Smooth muscle cell of the brain vasculature (primary cell): ENCODE measurements at regions not wholly inside any gene's neighbourhood (a gene's known extent, or its start where the extent isn't known, plus 50 kb on each side); places are given as distances from the start of the nearest gene placed in this dataset.
"Not testable (repeated sequence)": the region's sequence is repeated elsewhere in the genome, so short reads cannot be mapped to it uniquely, and the experiment has no call there.

Experiments used
- DNase-seq: peaks from one replicate; pipeline ENCODE4 v3.0.0-alpha.2; 2012; ENCODE audit warnings: low read depth, low spot score

DNA sequence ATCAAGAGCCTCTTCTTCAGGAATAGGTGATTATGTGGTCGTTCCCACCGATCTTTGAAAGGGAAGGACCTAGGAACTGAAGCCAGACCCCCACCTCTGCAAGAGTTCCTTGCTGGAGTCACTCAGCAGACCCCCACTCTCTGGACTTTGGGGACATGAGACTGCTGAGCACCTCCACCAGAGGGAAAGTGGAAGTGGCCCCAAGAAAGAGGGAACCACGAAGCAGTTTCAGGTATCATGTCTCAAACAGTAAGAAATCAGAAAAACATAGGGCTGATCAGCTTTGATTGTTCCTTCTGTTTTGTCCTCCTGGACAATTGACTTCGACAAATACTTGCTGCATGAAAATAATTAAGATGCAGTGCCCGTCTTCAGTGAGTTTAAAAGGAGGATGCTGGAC lies 84.2 kb upstream of the ADORA2B start:
- DNase-seq: not testable (repeated sequence)

DNA sequence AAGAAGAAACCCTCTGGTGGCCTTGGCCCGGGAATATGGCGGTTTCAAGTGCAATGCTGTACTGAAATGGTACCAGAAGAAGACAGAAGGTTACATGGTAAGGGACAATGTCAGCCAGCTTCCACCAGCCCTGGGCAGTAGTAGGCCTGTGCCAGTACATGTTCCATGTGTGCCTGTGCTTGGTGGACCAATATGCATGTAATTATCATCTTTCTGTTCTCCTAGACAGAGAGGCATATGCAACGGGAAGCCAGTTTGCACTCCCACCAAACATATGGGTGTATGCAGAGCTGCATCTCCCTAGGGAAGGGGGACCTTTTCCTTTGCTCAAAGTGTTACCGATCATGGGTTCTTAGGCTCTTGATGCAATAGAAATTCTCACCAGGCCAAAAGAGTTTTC lies 80.9 kb upstream of the ADORA2B start:
- not testable (repeated sequence) for DNase-seq

DNA sequence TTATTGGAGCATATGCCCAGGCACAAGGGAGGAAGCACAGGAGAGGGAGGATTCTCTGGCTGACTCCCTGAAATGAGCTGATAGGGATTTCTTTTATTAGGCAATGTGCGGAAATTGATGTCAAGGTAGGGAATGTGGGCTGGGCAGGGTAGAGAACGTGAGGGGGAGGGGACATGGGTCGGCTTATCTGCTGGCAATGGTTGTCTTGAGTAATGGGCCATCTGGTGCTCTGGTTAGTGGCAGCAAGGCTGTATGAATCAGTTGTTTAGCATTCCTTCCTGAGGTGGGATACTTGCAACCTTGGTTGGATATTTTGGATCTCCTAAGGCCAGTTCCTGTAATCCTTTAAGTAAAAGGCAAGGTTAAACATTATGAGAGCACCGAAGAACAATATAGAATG lies 80.5 kb upstream of the ADORA2B start:
- DNase-seq: not testable (repeated sequence)

DNA sequence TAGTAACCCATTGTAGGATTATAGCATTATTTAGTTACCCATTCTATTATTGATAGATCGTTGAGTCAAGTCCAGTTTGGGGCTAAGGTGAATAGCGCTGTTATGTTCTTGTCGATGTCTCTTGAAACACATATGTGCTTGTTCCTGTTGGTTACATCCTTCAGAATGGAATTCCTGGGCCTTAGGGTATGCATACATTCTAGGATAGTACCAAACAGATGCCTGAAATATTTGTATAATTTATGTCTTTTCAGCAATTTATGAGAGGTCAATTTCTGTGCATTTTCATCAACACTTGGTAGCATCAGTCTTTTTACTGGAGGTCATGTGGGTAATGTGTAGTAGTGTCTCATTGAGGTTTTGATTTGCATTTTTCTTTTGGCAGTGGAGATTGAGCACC lies 78.9 kb upstream of the ADORA2B start:
- DNase-seq: not testable (repeated sequence)

DNA sequence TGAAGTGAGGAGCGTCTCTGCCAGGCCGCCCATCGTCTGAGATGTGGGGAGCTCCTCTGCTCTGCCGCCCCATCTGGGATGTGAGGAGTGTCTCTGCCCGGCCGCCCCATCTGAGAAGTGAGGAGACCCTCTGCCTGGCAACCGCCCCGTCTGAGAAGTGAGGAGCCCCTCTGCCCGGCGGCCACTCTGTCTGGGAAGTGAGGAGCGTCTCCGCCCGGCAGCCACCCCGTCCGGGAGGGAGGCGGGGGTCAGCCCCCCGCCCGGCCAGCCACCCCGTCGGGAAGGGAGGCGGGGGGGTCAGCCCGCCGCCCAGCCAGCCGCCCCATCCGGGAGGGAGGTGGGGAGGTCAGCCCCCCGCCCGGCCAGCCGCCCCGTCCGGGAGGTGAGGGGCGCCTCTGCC lies 77.6 kb upstream of the ADORA2B start:
- DNase-seq: not testable (repeated sequence)

DNA sequence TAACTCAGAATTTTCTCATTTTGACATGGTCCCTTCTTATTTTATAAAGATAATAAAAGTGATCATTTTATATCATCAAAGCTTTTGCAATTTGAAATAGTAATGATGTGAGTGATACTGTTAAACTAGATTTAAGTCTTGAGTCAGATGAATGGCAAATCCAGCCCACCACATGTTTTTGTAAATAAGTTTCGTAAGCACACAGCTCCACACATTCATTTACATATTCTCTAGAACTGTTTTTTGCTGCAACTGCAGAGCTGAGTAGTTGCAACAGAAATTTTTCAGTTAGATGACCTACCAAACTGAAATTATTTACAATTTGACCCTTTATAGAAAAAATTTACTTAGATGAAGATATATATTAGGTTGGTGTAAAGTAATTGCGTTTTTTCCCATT lies 75.1 kb upstream of the ADORA2B start:
- not testable (repeated sequence) for DNase-seq

DNA sequence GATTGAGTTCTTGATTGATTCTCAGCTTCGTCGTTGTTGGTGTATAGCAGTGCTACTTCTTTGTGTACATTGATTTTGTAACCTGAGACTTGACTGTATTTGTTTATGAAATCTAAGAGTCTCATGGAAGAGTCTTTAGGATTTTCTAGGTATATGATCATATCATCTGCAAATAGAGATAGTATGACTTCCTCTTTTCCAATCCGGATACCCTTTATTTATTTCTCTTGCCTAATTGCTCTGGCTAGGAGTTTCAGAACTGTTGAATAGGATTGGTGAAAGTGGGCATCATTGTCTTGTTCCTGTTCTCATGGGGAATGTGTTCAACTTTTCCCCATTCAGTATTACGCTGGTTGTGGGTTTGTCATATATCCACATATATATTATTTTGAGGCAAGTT lies 72.3 kb upstream of the ADORA2B start:
- DNase-seq: not testable (repeated sequence)

DNA sequence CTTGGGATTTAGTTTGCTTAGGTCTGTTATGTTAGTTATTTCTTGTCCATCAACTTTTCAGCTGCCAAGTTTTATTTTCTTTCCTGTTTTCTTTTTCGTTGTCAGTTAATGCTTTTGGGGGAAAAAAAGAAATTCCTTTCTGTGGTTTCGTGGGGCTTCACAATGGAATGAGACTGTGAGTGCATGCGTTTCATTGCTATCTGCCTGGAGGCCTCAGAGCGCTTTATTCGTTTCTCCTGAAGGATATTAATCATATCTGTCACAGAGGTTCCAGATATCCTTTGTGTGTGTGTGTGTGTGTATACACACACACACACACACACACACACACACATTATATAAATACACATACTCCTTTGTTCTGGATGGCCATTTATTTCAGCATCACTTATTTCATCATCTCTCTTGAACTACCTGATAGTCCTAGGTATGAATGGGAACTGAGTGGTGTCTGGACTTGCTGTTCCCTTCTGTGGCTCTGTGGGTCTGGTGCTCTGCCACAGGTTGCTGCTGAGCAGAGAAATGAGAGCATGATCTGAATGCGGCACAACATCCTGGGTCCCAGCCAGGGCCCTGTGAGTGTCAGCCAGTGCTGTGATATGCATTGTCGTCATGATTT lies 66.9 kb upstream of the ADORA2B start:
- not testable (repeated sequence) for DNase-seq

DNA sequence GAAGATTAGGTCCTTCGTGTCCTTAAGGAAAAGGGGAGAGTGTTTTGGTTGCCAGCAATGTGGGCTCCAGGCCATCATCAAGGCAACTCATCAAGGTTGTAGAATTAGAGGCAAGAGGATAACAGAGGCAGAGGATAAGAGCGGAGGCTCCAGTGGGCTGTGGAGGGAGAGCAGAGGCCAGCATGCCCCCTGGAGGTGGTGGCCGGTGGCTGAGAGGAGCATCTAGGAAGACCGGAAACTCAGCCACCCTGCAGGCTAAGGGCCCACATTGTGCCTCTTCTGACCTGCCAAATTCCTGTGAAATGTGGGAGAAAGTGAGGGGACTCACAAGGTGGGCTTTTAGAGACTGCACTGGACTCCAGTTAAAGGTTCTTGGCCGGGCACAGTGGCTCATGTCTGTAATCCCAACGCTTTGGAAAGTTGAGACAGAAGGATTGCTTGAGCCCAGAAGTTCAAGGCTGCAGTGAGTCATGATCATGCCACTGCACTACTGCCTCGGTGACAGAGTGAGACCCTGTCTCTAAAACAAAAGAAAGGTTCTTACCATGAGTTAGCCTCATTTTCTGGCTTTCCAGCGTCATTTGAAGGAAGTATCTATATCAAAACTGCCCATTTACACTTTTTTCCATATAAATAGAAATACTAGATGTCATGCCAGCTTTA lies 62.7 kb upstream of the ADORA2B start:
- DNase-seq: no peak

DNA sequence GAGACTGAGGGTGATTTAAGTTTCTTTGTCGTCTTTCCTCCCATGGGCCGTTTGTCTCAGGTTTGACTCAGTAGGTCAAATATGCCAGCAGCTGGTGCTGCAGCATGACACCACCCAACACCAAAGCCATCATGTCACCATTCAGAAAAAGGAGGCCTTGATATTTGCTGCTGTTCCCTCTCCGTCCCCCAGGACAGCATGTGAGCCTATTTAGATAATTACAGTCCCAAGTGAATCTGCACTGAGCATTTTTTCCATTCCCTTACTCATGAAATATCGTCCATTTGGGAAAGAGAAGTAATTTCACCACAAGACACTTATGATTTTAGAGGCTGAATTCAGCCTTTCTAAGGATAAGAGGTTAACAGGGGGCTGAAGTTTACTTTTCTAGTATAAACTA lies 62.2 kb upstream of the ADORA2B start:
- DNase-seq: no peak

DNA sequence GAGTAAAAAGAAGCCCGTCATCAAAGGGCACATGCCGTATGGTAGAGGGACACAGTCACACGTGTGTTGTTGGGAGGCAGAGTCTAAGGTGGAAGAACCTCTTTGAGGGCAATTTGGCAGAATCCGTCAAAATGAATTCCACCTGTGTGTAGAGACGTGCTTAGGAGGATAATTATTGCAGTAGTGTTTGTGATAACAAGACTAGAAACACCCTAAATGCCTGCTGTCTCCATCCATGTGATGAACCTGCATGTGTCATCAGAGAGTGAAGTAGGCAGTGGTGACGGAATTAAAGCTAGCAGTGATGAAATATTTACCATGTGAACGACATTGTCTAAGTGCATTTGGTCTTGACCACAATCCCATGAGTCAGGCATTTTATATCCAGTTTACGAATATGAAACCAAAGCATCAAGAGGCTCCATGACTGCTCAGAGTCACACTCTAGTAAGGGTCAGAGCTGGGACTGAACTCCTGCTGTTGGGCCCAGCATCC lies 61.3 kb upstream of the ADORA2B start:
- DNase-seq: no peak

DNA sequence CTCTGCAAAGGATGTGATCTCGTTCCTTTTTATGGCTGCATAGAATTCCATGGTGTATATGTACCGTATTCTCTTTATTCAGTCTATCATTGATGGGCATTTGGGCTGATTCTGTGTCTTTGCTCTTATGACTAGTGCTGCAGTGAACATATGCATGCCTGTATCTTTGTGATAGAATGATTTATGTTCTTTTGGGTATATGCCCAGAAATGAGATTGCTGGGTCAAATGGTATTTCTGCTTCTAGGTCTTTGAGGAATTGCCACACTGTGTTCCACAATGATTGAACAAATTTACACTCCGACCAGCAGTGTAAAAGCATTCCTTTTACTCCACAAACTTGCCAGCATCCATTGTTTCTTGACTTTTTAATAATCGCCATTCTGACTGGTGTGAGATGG lies 60.2 kb upstream of the ADORA2B start:
- DNase-seq: no peak

DNA sequence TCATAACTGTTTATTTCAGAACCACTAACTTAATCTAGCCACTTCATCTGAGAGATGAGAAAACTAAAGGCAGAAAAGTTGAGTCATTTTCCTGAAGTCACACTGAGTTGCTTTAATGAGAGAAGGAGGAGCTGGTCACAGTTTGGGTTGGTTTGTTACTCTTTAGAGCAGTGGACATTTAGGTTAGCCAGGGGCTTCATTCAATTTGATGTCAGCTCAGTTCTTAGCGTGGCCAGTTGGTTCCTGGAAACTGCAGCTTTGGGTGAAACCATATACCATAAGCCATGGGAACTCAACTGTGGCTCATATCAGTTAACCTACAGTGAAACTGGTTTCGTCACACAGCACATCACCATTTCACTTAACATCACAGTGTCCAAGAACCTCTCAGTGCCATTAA lies 59.2 kb upstream of the ADORA2B start:
- no peak for DNase-seq

DNA sequence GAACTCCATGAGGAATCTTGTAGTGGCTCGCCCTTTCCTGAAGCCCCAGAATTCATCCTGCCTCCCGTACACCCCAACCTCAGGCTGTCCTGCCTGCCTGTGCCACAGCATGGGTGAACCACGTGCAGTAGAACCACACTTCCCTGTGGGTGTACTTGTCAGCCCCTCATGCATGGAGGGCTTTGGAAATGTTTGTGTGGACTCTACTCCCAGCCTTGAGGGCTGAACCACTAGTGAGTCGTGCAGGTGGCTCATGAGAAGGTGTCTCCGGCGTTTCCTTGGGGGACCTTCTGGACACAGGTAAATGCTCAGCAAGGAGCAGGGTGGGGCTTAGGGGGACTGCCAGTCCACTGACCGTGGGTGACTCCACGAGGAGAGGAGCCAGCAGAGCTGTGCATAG lies 58.7 kb upstream of the ADORA2B start:
- no peak for DNase-seq

DNA sequence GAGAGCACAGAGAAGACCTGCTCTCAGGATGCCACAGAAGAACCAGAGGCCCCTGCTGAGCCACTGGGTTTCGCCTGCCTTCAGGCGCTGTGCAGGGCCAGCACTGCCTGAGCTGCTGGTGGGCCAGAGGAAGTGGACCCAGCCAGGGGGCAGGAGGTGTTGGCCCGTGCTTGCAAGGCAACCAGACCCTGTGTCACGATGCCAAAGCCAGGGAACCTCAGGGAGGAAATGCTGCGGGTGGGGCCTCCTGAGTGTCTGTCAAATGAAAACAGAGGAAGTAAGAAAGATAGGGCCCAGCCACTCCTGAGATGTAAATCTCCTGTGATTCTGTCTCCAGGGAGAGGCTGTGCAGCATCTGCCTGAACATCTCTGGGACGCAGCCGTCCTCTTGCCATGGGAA lies 58.1 kb upstream of the ADORA2B start:
- no peak for DNase-seq

DNA sequence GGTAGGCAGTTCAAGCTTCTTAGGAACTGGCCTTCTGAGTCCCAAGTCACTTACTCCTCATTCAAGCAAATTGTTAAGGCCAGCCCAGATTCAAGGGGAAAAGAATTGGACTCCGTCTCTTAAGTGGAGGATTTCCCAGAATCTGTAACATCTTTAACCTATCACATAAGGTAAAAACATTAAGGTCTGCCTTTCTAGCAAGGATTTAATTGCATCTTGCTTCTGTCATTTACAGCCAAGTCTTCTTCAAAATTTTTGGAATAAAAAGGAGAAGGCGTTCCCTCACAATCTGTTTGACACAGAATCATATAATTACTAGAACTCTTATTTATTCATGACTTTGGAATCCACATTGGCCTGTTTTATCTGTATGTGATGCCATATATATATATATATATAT lies 56.5 kb upstream of the ADORA2B start:
- no peak for DNase-seq

DNA sequence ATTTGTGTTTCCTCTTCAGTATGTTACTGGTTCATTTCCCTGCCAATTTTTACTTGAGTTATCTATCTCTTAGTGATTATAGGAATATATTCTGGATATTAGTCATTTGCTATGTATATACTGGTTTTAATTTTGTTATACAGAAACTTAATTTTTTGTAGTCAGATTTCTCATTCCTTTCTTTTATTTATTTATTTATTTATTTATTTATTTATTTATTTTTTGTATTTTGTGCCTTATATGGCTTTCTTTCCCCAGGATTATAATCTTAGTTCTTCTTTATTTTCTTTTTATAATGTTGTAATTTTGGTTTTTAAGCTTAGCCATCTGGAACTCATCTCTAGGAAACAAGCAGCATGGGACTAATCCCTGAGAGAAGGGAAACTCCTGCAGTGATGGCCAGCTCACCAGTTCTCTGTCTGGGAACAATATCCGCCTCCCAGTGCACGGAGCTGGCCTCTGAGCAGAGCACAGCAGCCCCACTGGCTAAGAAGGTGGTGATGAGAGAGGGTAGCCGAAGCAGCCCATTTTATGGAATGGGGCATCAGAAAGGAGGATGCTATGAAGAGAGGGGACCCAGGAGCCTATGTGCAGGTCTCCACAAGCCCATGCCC lies 54.5 kb upstream of the ADORA2B start:
- DNase-seq: no peak

DNA sequence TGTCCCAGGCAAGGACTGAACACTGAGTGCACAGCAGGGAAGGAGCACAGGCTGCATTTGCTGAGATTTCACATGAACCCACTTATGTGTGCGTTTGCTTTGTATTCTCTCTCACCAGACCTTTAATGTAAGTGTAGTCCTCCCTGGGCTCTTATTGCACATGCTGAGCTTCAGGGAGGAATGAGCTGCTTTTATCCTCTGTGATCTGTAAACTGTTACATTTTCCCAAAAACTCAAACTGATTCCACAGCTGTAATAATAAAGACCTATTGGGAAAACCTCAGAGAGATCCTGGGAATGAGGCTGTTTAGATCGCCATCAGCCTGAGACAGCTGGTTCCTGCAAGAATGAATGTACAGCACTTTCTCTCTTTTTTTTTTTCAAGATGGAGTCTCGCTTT lies 53.6 kb upstream of the ADORA2B start:
- peak; percentile 74 for DNase-seq

DNA sequence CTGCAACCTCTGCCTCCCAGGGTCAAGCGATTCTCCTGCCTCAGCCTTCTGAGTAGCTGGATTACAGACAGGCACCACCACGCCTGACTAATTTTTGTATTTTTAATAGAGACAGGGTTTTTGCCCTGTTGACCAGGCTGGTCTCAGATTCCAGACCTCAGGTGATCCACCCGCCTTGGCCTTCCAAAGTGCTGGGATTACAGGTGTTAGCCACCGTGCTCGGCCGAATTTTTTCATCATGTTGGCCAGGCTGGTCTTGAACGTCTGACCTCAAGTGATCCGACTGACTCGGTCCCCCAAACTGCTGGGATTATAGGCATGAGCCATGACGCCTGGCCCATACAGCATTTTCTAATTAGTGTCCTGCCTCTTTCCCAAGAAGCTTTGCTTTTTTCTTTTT lies 52.7 kb upstream of the ADORA2B start:
- no peak for DNase-seq

DNA sequence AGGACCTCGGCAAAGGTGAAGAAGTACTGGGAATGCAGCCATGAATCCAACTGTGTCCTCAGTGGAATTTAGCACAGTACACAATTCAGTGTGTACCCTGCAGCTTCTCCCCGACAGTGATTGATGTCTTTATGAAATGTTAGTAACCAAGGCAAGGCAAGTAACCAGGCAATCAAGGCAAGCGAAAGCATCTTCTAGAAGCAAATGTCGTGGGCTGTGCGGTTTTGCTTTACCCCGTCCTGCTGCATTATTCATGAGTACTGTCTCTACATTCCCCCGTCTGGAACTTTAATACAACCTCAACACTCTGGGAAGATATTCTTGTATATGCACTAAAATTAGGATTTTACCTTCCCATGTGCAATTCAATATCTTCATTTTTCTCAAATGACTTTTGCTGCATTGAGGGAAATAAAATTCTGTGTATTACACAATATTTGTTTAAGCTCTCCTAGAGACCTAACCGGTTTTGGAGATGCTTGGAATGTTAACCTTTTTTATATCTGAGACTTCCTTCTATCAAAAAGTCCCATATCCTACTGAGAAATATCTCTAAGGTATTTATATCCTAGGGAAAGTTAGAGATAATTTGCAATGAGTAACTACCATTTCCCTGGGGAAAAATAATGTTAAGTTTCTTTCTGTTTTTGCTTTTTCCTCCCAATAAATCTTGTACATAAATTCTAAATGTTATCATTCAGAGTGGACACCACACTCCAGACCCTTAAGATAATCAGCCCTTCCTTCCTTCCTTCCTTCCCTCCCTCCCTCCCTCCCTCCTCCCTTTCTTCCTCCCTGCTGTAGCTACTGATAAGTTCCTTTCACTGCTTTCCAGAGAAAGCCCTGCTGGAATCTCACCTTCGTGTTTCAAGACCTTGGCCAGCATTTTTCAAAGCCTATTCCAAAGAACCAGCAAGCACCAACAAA lies 51.9 kb upstream of the ADORA2B start:
- no peak for DNase-seq

DNA sequence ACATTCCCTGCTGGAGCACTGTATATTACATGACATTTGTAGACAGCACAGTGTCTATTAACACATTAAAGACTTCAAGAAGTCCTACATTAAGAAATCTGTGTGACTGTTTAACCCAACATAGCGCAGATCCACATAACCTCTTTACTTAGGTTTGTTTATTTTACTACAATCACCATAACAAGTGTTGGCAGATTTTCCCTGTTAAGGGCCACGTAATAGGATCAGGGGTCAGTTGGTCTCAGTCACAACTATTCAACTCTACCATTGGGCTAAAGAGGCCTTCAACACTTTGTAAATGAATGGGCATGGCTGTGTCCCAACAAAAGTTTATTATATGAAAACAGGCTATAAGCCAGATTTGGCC lies 51.3 kb upstream of the ADORA2B start:
- no peak for DNase-seq

DNA sequence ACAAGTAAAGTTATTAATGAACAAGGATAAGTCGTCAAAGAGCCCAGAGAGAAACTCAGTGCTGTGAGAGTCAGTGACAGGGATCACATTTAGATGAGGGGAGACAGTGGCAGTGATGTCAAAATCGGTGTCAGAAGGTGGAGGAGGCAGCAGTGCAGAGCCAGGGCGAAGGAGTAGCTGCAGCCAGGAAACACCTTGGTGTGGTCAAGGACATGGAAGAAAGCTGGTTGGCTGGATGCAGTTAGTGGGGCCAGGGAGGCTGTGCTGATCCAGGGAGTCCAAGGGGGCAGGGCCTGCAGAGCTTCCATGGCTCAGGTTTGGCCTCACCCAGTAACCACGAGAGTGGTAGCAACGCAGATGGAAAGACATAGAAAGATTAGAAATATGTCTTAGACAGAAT lies 50.7 kb upstream of the ADORA2B start:
- DNase-seq: no peak
